Neural cell (in vitro differentiated cells): ENCODE measurements at regions not wholly inside any gene's neighbourhood (a gene's known extent, or its start where the extent isn't known, plus 50 kb on each side); places are given as distances from the start of the nearest gene placed in this dataset.

Experiments used
- EP300 ChIP-seq: fragments of 450-650 bp; conservative IDR thresholded peaks from 2 replicates; pipeline ENCODE4 v1.6.1; 2014; ENCODE audit warnings: antibody characterized with exemption, mild to moderate bottlenecking, moderate library complexity; ENCODE audit not compliant: poor library complexity, severe bottlenecking
- EZH2 ChIP-seq: fragments of 200-600, 300-800 bp; shearing (Covaris generic), sonication (generic); IDR thresholded peaks from 2 replicates; pipeline ENCODE4 v1.6.1; 2014; ENCODE audit warnings: antibody characterized with exemption, low read length, borderline replicate concordance, mild to moderate bottlenecking; ENCODE audit not compliant: insufficient read depth, poor library complexity, severe bottlenecking
- POLR2AphosphoS5 ChIP-seq: IDR thresholded peaks from 2 replicates; pipeline ENCODE4 v1.6.1; 2012
- RAD21 ChIP-seq: fragments of 450-650 bp; conservative IDR thresholded peaks from 2 replicates; pipeline ENCODE4 v1.6.1; 2014; ENCODE audit warnings: antibody characterized with exemption, mild to moderate bottlenecking, moderate library complexity
- SMC3 ChIP-seq: fragments of 450-650 bp; conservative IDR thresholded peaks from 2 replicates; pipeline ENCODE4 v1.6.1; 2014; ENCODE audit warnings: antibody characterized with exemption, mild to moderate bottlenecking, moderate library complexity; ENCODE audit not compliant: poor library complexity
- TAF1 ChIP-seq: IDR thresholded peaks from 2 replicates; pipeline ENCODE4 v1.6.1; 2012; ENCODE audit warnings: low read depth
- TF ChIP-seq, protein P1 (sequence below): fragments of 450-650 bp; IDR thresholded peaks from 2 replicates; pipeline ENCODE4 v1.5.1; 2014; ENCODE audit warnings: antibody characterized with exemption, mild to moderate bottlenecking, moderate library complexity; ENCODE audit not compliant: poor library complexity, severe bottlenecking
- TF ChIP-seq, protein P2 (sequence below): IDR thresholded peaks from 2 replicates; pipeline ENCODE4 v1.6.1; 2012; ENCODE audit warnings: borderline replicate concordance

- TF ChIP-seq SMC3, result no peak
- TF ChIP-seq, protein P1, sequence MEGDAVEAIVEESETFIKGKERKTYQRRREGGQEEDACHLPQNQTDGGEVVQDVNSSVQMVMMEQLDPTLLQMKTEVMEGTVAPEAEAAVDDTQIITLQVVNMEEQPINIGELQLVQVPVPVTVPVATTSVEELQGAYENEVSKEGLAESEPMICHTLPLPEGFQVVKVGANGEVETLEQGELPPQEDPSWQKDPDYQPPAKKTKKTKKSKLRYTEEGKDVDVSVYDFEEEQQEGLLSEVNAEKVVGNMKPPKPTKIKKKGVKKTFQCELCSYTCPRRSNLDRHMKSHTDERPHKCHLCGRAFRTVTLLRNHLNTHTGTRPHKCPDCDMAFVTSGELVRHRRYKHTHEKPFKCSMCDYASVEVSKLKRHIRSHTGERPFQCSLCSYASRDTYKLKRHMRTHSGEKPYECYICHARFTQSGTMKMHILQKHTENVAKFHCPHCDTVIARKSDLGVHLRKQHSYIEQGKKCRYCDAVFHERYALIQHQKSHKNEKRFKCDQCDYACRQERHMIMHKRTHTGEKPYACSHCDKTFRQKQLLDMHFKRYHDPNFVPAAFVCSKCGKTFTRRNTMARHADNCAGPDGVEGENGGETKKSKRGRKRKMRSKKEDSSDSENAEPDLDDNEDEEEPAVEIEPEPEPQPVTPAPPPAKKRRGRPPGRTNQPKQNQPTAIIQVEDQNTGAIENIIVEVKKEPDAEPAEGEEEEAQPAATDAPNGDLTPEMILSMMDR, result no peak
- TF ChIP-seq EZH2, result no peak
- no peak for TF ChIP-seq EP300
- no peak for TF ChIP-seq POLR2AphosphoS5
- TF ChIP-seq, protein P2, sequence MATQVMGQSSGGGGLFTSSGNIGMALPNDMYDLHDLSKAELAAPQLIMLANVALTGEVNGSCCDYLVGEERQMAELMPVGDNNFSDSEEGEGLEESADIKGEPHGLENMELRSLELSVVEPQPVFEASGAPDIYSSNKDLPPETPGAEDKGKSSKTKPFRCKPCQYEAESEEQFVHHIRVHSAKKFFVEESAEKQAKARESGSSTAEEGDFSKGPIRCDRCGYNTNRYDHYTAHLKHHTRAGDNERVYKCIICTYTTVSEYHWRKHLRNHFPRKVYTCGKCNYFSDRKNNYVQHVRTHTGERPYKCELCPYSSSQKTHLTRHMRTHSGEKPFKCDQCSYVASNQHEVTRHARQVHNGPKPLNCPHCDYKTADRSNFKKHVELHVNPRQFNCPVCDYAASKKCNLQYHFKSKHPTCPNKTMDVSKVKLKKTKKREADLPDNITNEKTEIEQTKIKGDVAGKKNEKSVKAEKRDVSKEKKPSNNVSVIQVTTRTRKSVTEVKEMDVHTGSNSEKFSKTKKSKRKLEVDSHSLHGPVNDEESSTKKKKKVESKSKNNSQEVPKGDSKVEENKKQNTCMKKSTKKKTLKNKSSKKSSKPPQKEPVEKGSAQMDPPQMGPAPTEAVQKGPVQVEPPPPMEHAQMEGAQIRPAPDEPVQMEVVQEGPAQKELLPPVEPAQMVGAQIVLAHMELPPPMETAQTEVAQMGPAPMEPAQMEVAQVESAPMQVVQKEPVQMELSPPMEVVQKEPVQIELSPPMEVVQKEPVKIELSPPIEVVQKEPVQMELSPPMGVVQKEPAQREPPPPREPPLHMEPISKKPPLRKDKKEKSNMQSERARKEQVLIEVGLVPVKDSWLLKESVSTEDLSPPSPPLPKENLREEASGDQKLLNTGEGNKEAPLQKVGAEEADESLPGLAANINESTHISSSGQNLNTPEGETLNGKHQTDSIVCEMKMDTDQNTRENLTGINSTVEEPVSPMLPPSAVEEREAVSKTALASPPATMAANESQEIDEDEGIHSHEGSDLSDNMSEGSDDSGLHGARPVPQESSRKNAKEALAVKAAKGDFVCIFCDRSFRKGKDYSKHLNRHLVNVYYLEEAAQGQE, result no peak
- TF ChIP-seq RAD21, result no peak
- TF ChIP-seq TAF1, result no peak
Measured at GRCh38 chr2:39930175-39930917, 151.3 kb upstream of the THUMPD2 start.
